ENCODE measurements at regions not wholly inside any gene's neighbourhood (a gene's known extent, or its start where the extent isn't known, plus 50 kb on each side); places are given as distances from the start of the nearest gene placed in this dataset.
"Not testable (repeated sequence)": the region's sequence is repeated elsewhere in the genome, so short reads cannot be mapped to it uniquely, and the experiment has no call there.

- H3K9me3 ChIP-seq = peaks cover 0 to 18% (median 0%) of the 10 kb centered on the region in 3 donors
- no peaks in the 10 kb centered on the region for H3K27me3 ChIP-seq
- H3K27ac ChIP-seq = no peak overlapping the region
- no peaks in the 10 kb centered on the region for H3K4me1 ChIP-seq
- H3K36me3 ChIP-seq (replicated peaks in 1 of 2; ENCODE audit: insufficient read depth in 1 of 2, low read depth in 2 of 2) = no peaks in the 10 kb centered on the region
- intact Hi-C loops (cut with DNase I) = no loop called here
- 48 to 67% methylated on average over 4 of the region's 4 CpGs for WGBS, 2 donors
- no peak for TF ChIP-seq CTCF (IDR thresholded peaks at IDR 0.05)
- TF ChIP-seq POLR2A (IDR thresholded peaks at IDR 0.05) = no peak
- ATAC-seq (no peak), DNase-seq (no peak)
- H3K4me3 ChIP-seq = no peak overlapping the region
Observed at GRCh38 chr7:138325434-138325833, 134.6 kb upstream of the TRIM24 start.

GRCh38 chr7:138328215-138328614 lies 131.8 kb upstream of the TRIM24 start:
- 67% methylated on average over 2 of the region's 2 CpGs for WGBS, 2 donors
- Histone ChIP-seq H3K36me3 (replicated peaks in 1 of 2; ENCODE audit: insufficient read depth in 1 of 2, low read depth in 2 of 2) (no peaks in the 10 kb centered on the region), H3K27ac (no peak overlapping the region), H3K4me3 (no peak overlapping the region), H3K4me1 (no peaks in the 10 kb centered on the region), H3K27me3 (no peaks in the 10 kb centered on the region), H3K9me3 (peaks cover 0 to 28% (median 0%) of the 10 kb centered on the region in 3 donors)
- no peak for ATAC-seq
- TF ChIP-seq POLR2A (IDR thresholded peaks at IDR 0.05) (no peak), CTCF (IDR thresholded peaks at IDR 0.05) (no peak)
- no peak for DNase-seq
- intact Hi-C loops (cut with DNase I) = no loop called here

- H3K27ac ChIP-seq; DNase-seq; H3K4me1 ChIP-seq; H3K27me3 ChIP-seq; intact Hi-C loops (cut with DNase I); H3K36me3 ChIP-seq (replicated peaks in 1 of 2; ENCODE audit: insufficient read depth in 1 of 2, low read depth in 2 of 2); H3K4me3 ChIP-seq; ATAC-seq: not testable (repeated sequence)
- peaks cover 0 to 24% (median 0%) of the 10 kb centered on the region in 3 donors for H3K9me3 ChIP-seq
- 92 to 99% methylated on average over 5 of the region's 5 CpGs for WGBS, 2 donors
Observed at GRCh38 chr7:138332850-138333249, 127.2 kb upstream of the TRIM24 start.

GRCh38 chr7:138338361-138338760 lies 121.7 kb upstream of the TRIM24 start:
- H3K9me3 ChIP-seq = peaks cover 0 to 20% (median 0%) of the 10 kb centered on the region in 3 donors

GRCh38 chr7:138339229-138339628 lies 120.8 kb upstream of the TRIM24 start:
- DNase-seq; H3K4me1 ChIP-seq; H3K4me3 ChIP-seq; ATAC-seq; intact Hi-C loops (cut with DNase I); H3K27me3 ChIP-seq; H3K27ac ChIP-seq; H3K36me3 ChIP-seq (replicated peaks in 1 of 2; ENCODE audit: insufficient read depth in 1 of 2, low read depth in 2 of 2): not testable (repeated sequence)
- H3K9me3 ChIP-seq = peaks cover 0 to 26% (median 0%) of the 10 kb centered on the region in 3 donors
- 90 to 92% methylated on average over 7 of the region's 7 CpGs for WGBS, 2 donors

More at GRCh38 chr7:138338361-138338760, 121.7 kb upstream of the TRIM24 start:
- Histone ChIP-seq H3K27ac (no peak overlapping the region), H3K36me3 (replicated peaks in 1 of 2; ENCODE audit: insufficient read depth in 1 of 2, low read depth in 2 of 2) (no peaks in the 10 kb centered on the region), H3K4me3 (no peak overlapping the region), H3K27me3 (no peaks in the 10 kb centered on the region), H3K4me1 (no peaks in the 10 kb centered on the region)
- DNase-seq (peak; percentile 18 to 58 (median 36)), ATAC-seq (peak; percentile 21)
- intact Hi-C loops (cut with DNase I) = no loop called here
- no peak for TF ChIP-seq CTCF (IDR thresholded peaks at IDR 0.05)
- no peak for TF ChIP-seq POLR2A (IDR thresholded peaks at IDR 0.05)

- intact Hi-C loops (cut with DNase I) = no loop called here
- Histone ChIP-seq H3K27ac (no peak overlapping the region), H3K4me1 (no peaks in the 10 kb centered on the region), H3K9me3 (peaks cover 0 to 34% (median 0%) of the 10 kb centered on the region in 3 donors), H3K4me3 (no peak overlapping the region), H3K27me3 (no peaks in the 10 kb centered on the region), H3K36me3 (replicated peaks in 1 of 2; ENCODE audit: insufficient read depth in 1 of 2, low read depth in 2 of 2) (no peaks in the 10 kb centered on the region)
- DNase-seq = no peak
- ATAC-seq = no peak
- TF ChIP-seq CTCF (IDR thresholded peaks at IDR 0.05) = no peak
- no peak for TF ChIP-seq POLR2A (IDR thresholded peaks at IDR 0.05)
- WGBS, 2 donors = 90 to 95% methylated on average over 4 of the region's 4 CpGs
Observed at GRCh38 chr7:138342990-138343389, 117.1 kb upstream of the TRIM24 start.
